Tongue (tissue), 1 donor: ENCODE measurements at regions not wholly inside any gene's neighbourhood (a gene's known extent, or its start where the extent isn't known, plus 50 kb on each side); places are given as distances from the start of the nearest gene placed in this dataset.

Experiments
- DNase-seq: peaks from one replicate; pipeline ENCODE4 v3.0.0-alpha.2; 2015

DNA sequence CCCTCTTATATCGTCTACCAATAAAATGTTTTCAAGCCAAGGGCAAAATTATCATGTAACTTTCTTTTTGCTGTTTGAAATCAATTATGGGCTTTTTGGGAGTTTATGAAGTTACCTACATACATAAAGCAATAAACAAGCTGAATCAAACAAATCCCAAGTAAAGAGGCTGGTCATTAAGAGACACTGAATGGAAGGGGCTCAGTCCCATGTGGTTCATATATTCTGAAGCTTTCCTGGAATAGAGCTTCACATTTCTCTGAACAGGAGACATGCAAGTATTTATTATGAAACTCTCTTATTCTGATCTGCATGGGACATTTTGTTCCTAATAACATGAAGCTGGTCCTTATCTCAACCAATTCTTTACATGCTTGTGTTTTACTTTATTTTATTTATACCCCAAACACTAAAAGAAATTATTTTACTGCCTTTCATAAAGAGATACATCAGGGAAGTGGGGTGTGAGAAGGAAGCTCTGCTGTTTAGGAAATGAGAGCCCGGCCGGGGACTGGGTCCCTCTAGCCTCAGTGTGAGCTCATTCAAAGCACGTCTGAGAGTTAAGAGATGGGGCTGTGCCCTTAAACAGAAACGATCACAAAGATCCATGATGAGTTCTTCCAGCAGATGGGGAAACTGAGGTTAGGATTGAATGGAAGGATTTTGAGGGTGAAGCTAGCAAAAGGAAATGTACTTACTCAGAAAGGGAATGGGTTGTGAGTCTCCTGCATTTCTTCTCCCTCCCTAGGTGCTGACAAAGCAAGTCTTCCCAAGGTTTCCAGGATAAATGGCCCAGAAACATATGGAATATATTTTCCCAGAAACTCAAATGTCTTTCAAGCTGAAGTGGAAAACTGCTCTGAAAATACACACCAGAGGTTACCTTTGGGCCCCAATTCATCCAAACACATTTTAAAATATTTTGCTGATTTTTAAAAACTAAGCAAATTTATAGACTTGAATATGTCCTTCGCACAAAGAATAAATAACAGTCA, 93.1 kb upstream of the LNX1 start:
- DNase-seq, result peak; percentile 55

DNA sequence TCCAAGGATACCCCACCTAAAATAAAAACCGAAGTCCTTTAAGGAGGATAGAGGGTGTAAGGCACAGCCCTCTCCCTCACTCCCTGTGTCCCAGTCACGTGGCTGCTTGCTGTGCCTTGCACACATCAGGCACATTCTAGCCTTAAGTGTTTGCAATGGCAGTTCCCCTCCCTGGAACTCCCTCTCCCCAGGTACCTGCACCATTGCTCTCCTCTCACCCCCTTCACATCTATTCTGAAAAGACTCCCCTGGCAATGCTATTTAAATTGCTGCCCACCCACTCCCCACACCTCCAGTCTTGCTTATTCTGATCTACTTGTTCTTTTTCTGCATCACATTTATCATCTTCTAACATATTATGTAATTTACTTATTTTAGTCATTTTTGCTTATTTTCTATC, 91.6 kb upstream of the LNX1 start:
- no peak for DNase-seq

DNA sequence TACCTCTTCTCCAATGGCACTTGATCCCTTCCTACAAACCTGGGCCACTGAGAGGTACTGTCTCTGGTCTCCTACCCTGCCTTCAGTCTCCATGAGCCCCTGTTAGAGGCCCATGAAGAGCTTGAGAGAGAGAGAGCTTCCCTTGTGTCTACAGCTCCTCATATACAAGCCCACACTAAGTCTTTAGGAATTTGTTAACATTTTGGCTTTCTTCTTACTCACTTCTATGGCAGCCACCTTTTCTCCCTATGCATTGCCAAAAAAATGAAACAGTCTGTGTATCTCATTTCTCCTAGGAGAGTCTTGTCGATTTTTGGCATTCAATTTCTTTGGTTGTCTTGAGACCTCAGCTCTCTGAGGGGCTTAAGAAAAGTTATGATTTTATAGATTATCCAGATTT, 90.9 kb upstream of the LNX1 start:
- DNase-seq, result no peak

DNA sequence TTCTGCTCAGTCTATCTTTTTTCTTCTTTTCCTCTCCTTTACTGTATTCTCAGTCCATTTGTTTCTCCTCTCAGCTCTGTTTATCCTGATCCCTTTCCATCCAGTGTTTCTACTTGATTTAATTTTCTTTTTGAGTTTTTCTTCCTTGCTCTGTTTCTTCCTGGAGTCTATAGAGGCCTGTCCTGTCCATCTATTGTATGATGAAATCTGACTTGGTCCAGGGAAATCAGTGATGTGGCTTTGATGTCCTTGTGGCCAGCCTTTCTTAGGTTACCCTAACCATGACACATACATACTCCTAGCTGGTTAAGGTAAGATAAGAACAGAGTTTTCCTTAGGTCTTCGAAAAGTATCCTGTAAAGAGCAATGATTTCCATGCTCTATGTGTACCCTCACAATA, 89.3 kb upstream of the LNX1 start:
- DNase-seq, result no peak

DNA sequence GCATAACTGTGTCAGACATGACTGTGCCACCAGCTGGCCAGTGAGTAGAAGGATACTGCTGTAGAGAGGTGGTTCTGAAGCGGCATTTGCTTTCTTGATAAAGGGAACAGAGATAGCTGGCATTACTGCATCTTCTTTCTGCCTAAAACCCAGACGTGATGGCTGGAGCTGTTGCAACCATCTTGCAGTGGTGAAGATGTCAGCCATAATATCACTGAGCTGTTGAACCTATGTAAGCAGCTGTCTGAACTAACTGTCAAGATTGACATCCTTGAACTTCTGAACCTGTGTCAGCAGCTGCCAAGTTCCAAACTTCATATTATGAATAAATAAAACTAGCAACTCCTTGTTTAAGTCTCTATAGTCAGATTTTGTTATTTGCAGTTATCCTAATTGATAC, 88.9 kb upstream of the LNX1 start:
- no peak for DNase-seq

DNA sequence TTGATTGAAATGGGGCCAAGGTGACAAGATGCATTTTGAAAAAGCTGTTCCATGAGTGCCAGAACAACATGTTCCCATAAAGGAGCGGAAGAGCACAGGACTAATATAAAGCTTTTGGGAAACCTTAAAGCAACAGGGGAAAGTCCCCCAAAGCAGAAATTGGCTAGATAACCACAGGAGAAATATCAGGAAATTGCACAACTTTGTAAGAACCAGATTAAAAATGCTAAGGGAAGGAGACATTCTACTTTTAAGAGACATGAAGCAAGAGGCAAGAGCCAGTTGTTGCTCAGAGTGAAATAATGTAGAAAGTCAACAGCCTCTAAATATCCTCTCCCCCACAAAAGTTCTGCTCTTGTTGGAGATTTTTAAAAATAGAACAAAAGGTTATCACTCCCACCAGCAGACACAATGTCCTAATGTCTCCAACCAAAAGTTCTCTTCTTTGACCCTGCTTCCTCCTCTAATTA, 85.2 kb upstream of the LNX1 start:
- no peak for DNase-seq

DNA sequence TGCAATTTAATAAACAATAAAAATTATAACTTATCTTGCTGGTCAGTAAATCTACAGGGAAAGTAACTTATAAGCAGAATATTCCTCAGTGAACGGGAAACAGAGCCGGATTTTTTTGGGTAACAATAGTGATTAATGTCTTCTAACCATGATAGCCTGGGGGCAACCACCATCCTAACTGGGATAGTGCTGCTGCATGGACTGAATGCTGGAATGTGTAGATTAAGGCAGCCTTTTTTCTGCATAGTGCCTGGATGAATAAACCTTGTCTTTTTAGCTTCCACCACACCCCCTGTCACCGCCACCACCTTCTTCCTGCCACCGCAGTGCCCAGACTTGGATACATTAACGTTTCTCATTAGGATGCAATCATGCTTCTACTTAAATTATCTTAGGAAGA, 83.6 kb upstream of the LNX1 start:
- no peak for DNase-seq

DNA sequence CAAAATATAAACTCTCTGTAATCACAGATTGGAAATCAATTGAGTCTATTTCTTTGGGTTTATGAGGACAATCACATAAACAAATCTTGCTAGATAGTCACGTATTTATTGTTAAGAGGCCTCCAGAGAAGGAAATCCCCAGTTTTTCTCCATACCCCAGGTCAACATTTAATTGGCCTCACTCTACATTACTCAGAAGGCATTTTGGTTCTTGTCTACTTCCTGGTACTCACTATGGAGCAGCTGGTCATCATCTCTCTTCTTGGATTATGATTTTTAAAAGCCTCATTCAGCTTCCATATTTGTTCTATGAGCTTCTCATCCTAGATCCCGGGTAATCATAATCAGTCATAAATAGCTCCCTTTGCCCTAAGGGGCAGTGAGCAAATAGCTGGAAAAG, 81.6 kb upstream of the LNX1 start:
- DNase-seq, result no peak

DNA sequence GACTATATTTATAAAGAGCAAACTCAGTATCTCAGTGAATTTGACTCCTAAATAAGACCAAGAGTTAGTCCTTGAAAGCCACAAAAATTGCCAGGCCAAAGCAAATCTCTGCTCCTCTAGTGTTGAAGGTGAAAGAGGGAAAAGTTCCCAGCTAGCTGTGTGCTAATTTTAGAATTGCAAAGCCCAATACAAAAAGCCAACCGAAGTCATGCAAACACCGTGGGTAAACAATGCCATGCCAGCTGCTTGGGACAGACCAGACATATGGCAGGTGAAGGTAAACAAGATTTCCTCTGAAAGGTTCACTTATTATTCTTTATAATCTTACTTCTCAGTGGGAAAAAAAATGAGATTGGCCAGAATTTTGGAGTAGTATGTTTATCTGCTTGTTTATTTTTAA, 80.5 kb upstream of the LNX1 start:
- no peak for DNase-seq

DNA sequence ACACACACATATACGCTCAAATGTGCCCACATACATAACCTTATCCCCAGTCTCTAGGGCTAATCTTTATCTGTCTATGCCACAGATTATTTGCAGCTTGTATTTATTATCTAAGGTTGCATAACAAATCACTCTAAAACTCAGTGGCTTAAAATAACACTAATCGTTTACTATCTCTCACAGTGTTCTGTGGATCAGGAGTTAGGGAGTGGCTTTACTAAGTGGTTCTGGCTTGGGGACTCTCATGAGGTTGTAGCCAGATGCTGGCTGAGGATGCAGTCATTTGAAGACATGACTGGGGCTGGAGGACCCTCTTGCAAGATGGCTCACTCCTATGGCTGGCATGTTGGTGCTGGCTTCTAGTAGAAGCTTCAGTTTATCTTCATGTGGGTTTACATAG, 68.5 kb upstream of the LNX1 start:
- no peak for DNase-seq

DNA sequence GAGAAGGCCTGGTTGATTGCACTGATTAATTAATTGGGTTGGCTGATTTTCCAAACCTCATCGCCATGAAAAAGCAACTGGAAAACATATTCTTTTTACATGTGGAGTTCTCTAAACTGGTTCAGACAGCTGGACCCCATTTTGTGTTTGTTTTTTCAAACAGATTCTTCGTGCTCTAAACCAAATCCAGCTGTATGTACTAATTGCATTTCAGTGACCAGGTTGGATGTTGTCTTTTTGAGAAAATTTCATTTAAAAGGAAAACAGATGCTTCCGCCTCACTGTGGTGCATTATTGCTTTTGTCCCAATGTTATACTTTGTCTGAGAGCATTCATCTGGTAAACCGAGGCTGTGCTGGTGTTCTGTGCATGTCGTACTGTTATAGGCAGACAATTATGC, 67.8 kb upstream of the LNX1 start:
- peak; percentile 43 for DNase-seq

DNA sequence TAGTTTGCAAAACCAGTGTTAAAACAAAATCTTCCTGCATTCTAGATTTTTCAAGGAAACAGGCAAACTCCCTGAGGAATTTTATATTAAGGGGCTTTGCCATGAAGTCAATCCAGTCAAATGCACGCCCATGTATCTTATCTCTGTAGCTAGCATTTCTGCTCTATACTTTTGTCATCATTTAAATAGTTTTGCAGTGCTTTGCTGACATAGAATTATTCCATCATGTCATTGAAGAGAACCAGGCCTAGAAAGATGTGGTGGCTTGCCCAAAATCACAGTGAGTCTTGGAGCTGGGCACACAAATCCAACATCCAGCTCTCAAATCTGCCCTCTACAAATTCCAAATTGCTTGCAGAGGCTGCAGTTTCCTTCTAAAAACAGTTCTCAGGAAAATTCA, 66.7 kb upstream of the LNX1 start:
- no peak for DNase-seq

DNA sequence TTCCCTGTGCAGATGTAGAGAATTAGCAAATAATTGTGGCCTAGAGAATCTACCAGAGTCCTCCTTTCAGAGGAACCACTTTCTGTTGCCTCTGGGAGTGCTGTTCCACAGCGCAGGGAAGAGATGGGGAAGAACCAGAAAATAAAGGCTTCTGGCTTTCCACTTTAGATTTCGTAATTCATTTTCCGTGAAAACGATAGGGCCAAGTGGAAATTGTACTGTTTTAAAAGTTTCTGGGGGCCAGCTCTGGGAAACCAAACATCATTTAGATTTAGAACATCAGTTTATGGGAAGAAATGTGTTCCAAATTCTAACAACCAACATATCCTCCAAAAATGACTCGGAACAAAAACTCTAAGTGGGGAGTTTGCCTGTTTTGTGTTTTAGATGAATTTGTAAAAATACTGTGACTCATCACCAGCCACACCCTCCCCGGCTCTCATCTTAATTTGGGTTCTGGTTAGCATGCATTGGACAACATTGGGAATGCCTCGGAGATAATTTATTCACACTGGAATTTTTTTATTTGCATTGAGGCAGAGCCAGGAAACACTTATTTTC, 65.2 kb upstream of the LNX1 start:
- DNase-seq, result peak; percentile 58

DNA sequence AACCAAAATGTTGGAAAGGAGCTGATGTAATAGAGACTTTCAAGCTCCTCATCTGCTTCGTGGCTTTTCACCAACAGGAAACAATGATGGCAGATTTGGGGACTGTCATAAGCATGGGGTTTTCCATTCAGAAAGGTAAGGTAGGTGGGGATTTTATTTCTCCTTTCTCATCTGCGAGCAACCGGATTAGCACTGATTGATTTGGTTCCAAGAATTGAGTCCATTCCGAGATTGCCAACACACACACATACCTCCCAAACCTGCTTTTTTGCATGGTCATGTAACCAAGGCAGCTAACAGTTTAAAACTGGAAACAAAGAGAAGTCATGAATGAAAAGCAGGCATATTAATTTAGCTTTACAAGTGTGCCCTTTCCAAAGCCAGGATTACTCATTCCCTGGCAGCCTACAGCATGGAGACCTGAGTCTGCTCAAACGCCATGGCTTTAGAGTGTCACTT, 63.0 kb upstream of the LNX1 start:
- DNase-seq, result peak; percentile 61

DNA sequence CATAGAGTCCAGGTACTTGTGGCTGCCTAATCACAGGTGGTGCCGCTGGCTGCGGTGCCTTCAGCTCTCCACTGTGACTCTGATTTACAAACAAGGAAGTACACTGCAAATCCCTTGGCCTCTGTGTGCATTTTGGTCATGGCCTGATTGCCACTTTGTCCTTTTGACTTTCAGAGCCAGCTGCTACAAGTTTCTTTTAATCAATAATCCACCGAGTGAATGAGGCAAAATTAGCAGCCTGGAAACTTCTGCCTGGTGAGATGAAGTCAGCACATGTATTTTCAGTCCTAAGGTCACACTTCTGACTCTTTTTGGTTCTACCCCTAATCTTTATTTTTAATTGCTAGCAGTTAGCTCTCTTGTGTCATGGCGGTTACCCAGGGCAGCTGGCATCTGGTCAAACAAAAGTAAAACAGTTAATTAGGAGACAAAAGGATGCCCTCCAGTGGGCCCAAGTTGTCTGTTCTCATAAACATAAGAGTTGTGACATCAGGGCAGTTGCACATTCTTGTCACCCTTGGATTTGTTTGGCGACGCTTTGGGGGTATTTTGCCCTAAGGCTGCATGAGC, 62.3 kb upstream of the LNX1 start:
- peak; percentile 42 for DNase-seq

DNA sequence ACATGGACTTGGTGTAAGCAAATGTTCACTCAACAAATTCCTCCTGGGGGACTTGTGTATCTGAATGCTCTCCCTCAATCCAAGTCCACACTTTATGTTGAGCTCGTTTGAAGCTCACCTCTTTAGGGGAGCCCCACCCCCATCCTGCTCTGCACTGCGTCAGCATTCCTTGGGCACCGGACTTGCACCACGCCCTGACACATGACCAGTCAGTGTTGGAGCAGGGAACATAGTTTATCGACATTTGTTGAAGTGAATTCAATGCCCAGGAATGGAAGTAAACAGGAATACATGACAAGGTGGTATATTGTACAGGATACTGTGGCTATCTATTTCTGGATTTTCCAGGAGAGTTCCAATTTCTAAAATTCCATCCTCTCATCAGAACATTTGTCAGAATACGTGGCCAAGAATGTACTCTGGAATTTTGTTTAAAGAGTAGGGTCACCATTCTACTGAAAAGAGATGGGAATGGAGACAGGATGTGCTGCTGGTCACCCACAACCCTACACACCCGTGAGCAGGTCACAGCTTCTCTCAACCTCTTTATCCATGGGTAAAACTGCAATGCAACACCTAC, 60.0 kb upstream of the LNX1 start:
- DNase-seq, result no peak

DNA sequence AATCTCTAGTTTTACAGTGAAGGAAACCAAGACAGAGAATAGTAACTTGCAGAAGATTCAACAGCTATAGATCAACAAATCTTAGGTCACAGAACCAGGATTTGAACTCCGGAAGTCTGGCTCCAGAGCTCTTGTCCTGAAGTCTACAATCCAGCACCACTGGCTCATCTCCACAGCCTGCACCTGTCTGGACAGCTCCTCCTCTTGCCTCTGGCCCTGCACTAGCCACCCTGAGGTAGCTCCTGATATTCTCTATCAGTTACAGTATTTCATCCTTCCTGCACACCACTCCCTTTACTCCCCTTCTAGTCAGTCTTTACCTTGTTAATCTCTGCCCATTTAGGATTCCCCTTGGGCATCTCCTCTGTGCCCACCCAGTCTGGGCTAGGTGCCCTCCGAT, 58.1 kb upstream of the LNX1 start:
- DNase-seq, result no peak

DNA sequence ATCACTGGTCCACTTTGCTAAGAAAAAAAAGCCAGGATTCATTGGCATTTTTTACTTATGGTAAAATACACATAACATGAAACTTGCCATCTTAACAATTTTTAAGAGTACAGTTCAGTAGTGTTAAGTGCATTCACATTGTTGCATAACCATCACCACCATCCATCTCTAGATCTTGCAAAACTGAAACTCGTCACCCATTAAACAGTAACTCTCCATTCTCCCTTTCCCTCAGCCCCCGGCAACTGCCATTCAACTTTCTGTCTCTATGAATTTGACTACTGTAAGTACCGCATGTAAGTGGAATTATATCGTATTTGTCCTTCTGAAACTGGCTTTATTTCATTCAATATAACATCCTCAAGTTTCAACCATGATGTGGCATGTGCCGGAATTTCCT, 56.3 kb upstream of the LNX1 start:
- no peak for DNase-seq

DNA sequence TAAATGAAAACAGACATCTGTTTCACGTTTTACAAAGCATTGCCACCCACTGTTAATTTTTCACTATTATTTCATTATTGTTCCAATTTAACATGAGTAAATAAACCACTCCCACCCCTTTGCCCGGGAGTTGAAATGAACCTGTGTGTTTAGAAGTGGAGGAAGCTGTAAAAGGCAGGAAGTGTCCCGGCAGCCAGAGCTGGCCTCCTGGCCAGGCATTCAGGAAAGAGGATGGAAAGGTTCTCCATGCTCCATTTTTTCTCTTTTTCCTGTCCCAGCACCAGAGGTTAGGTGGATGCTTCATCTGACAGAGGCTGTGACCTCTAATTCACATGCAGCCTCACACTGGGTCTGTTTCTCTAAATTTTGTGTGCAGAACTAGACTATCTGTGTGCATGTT, 55.5 kb upstream of the LNX1 start:
- DNase-seq, result no peak

DNA sequence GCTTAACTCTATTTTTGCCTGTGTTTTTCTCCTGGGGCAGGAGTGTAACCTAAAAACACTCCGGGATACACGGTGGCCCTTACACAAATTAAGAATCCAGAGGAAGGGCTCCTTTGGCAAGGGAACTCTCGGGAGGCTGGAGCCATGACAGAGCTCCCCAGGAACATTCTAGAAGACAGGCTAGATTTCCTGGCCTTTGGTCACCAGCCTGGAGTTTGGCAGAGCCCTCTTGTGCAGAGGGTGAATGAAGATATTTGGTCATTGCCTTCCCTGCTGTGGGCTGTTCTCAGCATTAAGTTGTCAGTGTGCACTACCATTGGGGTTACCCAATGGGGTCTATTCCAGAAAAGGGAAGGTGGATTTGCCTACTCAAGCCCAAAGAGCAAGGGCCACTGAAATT, 53.8 kb upstream of the LNX1 start:
- no peak for DNase-seq

DNA sequence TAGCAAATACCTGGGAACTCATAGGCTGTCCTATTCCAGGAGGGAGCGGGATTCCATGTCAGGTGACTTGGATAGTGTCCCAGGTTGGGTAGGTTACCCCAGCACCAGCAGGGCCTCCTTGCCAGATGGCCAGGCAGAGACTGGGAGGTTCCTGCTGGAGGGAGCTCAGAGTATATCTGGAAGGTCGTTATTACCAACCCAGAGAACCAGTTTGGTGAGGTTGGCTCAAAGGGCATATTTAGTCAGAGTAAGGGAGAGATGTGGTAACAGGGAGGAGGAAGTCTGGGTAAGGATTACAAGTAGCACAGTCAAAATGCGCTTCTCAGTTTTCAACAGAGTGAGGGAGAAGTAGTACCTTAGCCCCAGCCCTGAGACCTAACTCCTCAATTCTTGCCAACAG, 53.3 kb upstream of the LNX1 start:
- peak; percentile 24 for DNase-seq
